A549 (cell line): ENCODE measurements at regions not wholly inside any gene's neighbourhood (a gene's known extent, or its start where the extent isn't known, plus 50 kb on each side); places are given as distances from the start of the nearest gene placed in this dataset.

Experiments
- RFX5 ChIP-seq: fragments of 450-650 bp; IDR thresholded peaks from 2 replicates; pipeline ENCODE4 v1.7.1; 2014; ENCODE audit warnings: antibody characterized with exemption, mild to moderate bottlenecking, moderate library complexity
- TF ChIP-seq, protein P1 (sequence below): fragments of >200 bp; sonication (Bioruptor Twin); formaldehyde crosslinking; IDR thresholded peaks from 3 replicates; pipeline ENCODE4 v1.6.1; 2016
- TF ChIP-seq, protein P2 (sequence below): fragments of >200 bp; sonication (Bioruptor Twin); formaldehyde crosslinking; IDR thresholded peaks from 3 replicates; pipeline ENCODE4 v1.5.1; 2016

DNA sequence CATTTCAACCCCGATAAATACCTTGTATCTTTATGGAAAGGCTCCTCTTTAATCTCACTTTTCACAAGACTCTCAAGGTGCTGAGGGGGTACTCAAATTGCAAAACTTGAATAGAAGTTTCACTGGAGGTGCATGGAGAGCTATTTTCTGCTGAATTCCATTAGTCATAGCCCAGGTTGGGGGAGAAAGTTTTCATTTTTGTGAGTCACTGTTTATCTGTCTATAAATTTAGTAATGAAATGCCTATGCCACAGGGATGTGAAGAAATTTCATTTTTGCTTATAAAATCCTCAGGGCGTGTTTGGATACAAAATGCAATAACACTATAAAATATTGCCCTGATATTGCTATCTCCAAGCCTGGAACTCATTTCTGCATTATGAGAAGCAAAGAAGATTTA is 346.3 kb downstream of the LRATD1 start:
- no peak for TF ChIP-seq RFX5
- TF ChIP-seq, protein P1, sequence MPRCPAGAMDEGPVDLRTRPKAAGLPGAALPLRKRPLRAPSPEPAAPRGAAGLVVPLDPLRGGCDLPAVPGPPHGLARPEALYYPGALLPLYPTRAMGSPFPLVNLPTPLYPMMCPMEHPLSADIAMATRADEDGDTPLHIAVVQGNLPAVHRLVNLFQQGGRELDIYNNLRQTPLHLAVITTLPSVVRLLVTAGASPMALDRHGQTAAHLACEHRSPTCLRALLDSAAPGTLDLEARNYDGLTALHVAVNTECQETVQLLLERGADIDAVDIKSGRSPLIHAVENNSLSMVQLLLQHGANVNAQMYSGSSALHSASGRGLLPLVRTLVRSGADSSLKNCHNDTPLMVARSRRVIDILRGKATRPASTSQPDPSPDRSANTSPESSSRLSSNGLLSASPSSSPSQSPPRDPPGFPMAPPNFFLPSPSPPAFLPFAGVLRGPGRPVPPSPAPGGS, result no peak
- TF ChIP-seq, protein P2, sequence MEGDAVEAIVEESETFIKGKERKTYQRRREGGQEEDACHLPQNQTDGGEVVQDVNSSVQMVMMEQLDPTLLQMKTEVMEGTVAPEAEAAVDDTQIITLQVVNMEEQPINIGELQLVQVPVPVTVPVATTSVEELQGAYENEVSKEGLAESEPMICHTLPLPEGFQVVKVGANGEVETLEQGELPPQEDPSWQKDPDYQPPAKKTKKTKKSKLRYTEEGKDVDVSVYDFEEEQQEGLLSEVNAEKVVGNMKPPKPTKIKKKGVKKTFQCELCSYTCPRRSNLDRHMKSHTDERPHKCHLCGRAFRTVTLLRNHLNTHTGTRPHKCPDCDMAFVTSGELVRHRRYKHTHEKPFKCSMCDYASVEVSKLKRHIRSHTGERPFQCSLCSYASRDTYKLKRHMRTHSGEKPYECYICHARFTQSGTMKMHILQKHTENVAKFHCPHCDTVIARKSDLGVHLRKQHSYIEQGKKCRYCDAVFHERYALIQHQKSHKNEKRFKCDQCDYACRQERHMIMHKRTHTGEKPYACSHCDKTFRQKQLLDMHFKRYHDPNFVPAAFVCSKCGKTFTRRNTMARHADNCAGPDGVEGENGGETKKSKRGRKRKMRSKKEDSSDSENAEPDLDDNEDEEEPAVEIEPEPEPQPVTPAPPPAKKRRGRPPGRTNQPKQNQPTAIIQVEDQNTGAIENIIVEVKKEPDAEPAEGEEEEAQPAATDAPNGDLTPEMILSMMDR, result no peak
